GF-D8 (cell line): ENCODE measurements at regions not wholly inside any gene's neighbourhood (a gene's known extent, or its start where the extent isn't known, plus 50 kb on each side); places are given as distances from the start of the nearest gene placed in this dataset.

Source experiments
- DNase-seq: peaks from one replicate; lab custom pipeline; 2025; lab: John Stamatoyannopoulos, UW

GRCh38 chr3:171956181-171956683, 83.1 kb upstream of the FNDC3B start:
- no peak for DNase-seq

- DNase-seq: no peak
Observed at GRCh38 chr3:171956705-171957104, 82.7 kb upstream of the FNDC3B start.

GRCh38 chr3:171959532-171960089, 79.8 kb upstream of the FNDC3B start:
- no peak for DNase-seq

DNA sequence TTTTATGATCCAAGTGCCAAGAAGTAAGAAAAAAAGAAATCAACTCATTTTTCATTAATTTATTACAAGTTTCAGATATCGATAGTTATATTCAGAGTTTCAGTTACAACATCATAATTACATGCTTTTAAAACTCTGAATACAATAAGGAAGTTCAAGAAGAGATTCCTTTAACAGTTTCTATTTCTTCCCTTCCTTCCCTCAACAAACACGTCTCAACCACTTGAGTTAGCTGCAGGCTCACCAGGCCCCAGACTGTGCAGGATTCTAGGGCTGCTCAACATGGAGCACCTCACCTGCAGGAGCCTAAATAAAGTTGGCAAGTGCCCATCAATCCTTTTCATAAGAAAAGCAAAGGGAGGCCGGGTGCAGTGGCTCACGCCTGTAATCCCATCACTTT, 79.2 kb upstream of the FNDC3B start:
- DNase-seq: no peak

DNA sequence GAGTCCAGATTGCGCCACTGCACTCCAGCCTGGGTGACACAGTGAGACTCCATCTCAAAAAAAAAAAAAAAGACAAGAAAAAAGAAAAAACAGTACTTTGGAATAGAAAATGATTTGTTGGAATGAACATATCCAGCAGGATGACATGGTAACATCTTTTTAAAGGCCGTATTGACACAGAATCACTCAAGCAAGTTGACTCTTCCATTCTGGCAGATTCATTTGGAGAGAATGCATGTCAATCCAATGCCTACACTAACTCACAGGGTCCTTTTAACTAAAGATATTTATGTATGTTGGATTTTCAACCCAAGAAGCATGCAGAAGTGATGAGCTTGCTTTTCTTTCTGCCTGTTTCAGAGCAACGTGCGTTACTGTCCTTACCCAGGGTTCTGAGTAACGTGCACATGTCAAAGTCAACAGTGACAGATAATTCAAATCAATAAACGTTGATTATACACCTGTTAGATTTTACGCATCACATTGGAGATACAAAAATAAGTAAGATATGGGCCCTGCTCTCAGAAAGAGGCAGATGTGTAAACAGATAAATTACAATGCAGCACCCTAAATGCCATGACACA, 77.1 kb upstream of the FNDC3B start:
- no peak for DNase-seq

- DNase-seq: no peak
Observed at GRCh38 chr3:171963546-171963945, 75.8 kb upstream of the FNDC3B start.

GRCh38 chr3:171965067-171965712, 74.2 kb upstream of the FNDC3B start:
- DNase-seq: no peak

DNA sequence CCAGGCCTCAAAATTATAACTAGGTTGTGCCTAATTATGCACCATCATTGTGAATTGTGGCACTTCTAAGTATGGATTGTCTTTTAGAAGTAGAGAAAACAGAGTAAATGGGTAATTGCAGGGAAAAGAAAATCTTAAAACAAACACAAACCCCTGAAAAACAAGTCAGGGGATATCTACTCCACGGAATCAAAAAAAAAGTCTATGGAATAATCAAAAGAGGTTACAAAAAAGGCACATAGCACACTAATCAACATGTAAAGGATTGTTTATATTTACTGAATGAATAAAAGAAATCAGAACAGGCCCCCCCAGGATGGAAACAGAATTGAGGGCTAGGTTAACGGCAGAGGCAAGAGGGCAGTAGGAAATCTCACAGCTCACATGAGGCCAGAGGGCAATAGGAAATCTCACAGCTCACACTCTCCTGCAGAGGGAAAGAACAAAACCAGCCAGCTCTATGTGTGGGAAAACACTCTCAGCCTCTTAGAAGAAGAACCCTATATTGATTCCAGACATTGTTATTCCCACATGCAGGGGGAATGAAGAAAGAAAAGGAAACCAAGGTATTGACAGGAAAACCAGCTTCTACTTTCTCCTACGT, 72.7 kb upstream of the FNDC3B start:
- DNase-seq: peak; percentile 55

DNA sequence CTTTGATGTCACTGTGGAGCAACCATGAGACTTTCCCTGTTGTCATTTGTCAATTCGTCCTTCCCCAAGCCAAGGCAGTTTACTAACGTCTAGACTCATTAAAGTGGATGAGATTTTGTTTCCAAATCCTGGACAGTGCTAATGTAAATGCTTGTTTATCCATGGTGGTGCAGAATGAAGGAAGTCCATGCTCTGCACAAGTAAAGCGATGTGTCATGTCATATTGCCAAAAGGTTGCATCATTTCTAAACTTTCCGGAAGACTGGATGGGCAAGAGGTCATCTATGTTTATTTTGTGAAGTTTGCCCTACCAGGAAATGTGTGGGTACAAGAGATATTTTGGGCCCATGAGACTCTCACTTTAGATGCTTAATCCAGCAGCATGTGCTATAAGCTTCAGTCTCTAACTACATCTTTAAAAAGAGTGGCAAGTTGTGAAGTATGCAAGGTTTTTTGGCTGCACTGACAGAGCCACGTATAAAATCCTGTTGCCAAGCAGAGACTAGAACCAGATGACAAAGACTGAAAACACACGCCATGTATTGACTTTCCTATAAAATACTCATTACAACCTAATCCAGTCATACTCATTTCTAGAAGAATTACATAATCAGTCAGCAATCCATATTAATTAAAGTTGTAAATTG, 72.1 kb upstream of the FNDC3B start:
- peak; percentile 92 for DNase-seq

- DNase-seq: no peak
Observed at GRCh38 chr3:171967932-171968678, 71.3 kb upstream of the FNDC3B start.

DNA sequence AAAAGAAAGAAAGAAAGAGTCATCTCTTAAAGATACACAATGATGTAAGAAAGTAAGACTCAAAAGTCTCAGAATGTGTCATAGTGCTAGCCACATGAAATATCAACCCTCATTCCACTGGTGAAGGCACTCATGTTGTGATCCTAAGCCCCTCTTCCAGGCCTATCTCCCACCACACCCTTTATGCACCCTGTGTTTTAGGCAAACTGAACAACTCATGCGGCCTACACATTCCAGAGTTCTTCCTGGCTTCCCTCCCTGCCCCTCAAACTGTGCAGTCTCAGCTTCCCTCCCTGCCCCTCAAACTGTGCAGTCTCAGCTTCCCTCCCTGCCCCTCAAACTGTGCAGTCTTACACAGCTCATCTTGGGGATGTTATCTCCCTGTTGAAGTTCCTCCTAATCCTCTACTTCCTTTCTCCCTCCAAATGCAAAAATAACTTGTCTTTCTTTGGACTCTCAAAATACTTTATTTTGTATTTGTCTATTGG, 69.0 kb upstream of the FNDC3B start:
- no peak for DNase-seq

GRCh38 chr3:171971919-171972514, 67.4 kb upstream of the FNDC3B start:
- no peak for DNase-seq

DNA sequence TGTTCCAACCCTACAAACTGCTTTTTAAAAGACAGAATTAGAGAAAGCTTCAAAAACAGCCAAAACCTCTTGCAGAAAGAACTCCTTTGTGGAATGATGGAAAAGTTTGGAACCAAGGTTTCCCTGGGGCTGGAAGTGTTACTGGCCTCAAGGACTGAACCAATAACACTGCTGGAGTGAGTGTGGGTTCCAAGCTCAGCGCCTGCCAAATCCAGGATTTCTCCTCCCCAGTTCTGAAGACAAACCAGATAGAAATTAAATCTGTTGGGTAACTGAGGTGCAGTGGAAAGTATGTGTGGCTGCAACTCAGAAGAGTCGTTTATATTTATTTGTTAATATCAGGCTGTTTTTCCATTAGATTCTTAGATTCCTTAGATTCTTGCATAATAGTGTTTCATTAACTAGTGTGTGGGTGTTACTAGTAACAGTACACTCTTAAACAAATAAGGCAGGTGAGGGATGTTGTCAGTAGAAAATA, 66.5 kb upstream of the FNDC3B start:
- no peak for DNase-seq

GRCh38 chr3:171974986-171975837, 64.2 kb upstream of the FNDC3B start:
- DNase-seq: peak; percentile 99

DNA sequence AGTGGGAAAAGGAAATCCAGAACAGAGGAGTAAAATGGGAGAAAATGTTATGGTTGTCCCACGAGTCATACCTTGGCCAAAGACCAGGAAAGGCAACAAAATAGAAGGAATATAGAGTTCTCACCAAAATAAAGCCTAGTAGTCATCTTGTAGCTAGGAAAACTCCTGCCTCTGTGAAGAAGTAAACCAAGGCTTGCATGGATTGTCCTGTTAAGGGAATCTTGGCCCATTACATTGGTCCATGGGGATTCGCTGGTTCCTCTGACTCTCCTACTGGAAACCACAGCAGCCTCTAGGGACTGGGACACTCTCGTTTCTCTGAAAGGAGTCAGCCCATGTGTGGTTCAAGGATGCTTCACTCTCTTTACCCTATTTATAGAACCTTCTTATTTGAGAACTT, 62.9 kb upstream of the FNDC3B start:
- no peak for DNase-seq

DNA sequence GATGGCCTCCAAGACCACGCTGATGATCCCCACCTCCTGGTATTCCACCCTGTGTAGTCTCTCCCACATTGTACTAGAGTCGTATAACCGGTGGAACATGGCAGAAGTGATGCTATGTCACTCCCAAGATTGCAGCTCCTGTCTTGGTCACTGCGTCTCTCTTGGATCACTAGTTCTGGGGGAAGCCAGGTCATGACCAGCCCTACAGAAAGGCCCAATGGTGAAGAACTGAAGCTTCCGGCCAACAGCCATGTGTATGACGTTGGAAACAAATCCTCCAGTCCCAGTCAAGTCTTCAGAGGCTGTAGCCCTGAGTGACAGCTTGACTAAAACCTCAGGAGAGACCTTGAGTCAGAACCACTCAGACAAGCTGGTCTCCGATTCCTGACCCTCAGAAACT, 61.9 kb upstream of the FNDC3B start:
- DNase-seq: no peak

DNA sequence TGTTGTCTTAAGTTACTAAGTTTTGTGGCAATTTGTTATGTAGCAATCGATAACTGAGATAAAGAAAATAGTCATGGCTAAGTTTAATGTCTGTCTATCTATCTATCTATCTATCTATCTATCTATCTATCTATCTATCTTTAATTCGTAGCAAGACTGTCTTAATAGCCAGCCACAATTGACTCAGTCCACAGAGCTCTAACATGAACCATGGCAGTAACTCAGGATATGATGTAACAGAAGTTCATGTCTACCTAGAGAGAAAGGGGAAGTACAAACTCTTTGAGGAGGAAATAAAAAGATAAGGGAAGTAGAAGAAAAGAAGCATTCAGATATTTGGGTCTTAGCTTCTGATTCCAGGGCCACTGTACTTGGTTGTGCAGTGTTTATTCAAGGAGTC, 61.5 kb upstream of the FNDC3B start:
- DNase-seq: peak; percentile 97

- no peak for DNase-seq
Observed at GRCh38 chr3:171978390-171978789, 61.0 kb upstream of the FNDC3B start.

DNA sequence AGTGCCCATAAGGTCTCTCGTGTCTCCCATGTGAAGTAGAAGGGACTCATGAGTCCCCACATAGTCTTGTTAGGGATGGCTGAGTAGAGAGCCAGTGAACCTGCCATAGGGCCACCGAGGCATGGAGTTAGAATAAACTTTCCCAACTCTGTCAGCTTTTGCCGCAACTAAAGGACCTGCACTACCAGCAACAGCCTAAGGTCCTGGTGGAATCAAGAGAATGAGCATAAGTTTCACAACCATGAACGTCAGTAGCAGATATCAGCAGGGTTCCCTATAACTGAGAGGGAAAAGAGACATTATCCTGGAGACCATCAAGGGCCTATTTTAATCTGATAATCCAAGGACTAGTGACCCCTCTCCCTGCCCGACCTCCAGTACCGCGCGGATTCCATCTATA, 60.3 kb upstream of the FNDC3B start:
- no peak for DNase-seq

- peak; percentile 91 for DNase-seq
Observed at GRCh38 chr3:171980578-171981270, 58.7 kb upstream of the FNDC3B start.
